CD8-positive, alpha-beta memory T cell (primary cell): ENCODE measurements at regions not wholly inside any gene's neighbourhood (a gene's known extent, or its start where the extent isn't known, plus 50 kb on each side); places are given as distances from the start of the nearest gene placed in this dataset.

Experiments
- CTCF ChIA-PET: fragments of 350-600 bp; sonication (Branson Sonifier 250); formaldehyde crosslinking; loops from one replicate; lab custom pipeline; 2021; ENCODE audit warnings: antibody characterized with exemption; lab: Charles Lee
- POLR2A ChIA-PET: fragments of 350-600 bp; sonication (Branson Sonifier 250); formaldehyde crosslinking; loops from one replicate; lab custom pipeline; 2021; ENCODE audit warnings: antibody characterized with exemption; lab: Charles Lee
- DNase-seq, 5 donors: peaks; one replicate each; pipeline versions ENCODE4 v3.0.0 to v3.0.0-alpha.2; 2020 to 2022; ENCODE audit warnings: mixed read lengths in 1 of 5
- H3K27ac ChIP-seq: one replicate; pipeline ENCODE4 v1.7.0; 2013; ENCODE audit warnings: low read depth, mild to moderate bottlenecking, low read length, moderate library complexity
- H3K27me3 ChIP-seq: 2 replicates; pipeline ENCODE4 v1.7.0; 2013; ENCODE audit warnings: low read length, mild to moderate bottlenecking; ENCODE audit not compliant: insufficient read depth, poor library complexity, severe bottlenecking
- H3K36me3 ChIP-seq: 2 replicates; pipeline ENCODE4 v1.7.0; 2013; ENCODE audit warnings: mild to moderate bottlenecking, low read length, moderate library complexity; ENCODE audit not compliant: insufficient read depth
- H3K4me1 ChIP-seq: 2 replicates; pipeline ENCODE4 v1.7.0; 2013; ENCODE audit warnings: mild to moderate bottlenecking, low read length, moderate library complexity; ENCODE audit not compliant: insufficient read depth
- H3K4me3 ChIP-seq: 2 replicates; pipeline ENCODE4 v1.7.0; 2013; ENCODE audit warnings: mild to moderate bottlenecking, low read length
- H3K9me3 ChIP-seq: 2 replicates; pipeline ENCODE4 v1.7.0; 2013; ENCODE audit warnings: mild to moderate bottlenecking, low read length
- H3K27ac Mint-ChIP-seq, 8 donors: one replicate each; pipeline ENCODE4 v1.8.0; 2020 to 2021; ENCODE audit warnings: mixed read lengths in 8 of 8, mild to moderate bottlenecking in 6 of 8, inconsistent platforms in 3 of 8, moderate library complexity in 3 of 8
- H3K27me3 Mint-ChIP-seq, 2 donors: one replicate each; pipeline ENCODE4 v1.8.0; 2020 to 2021; ENCODE audit warnings: mixed read lengths in 2 of 2, mild to moderate bottlenecking in 1 of 2, moderate library complexity in 1 of 2
- H3K36me3 Mint-ChIP-seq, 3 donors: one replicate each; pipeline ENCODE4 v1.8.0; 2020 to 2021; ENCODE audit warnings: mixed read lengths in 3 of 3, inconsistent platforms in 1 of 3, mild to moderate bottlenecking in 1 of 3
- H3K4me1 Mint-ChIP-seq, 3 donors: one replicate each; pipeline ENCODE4 v1.8.0; 2020 to 2021; ENCODE audit warnings: mixed read lengths in 3 of 3, inconsistent platforms in 1 of 3, mild to moderate bottlenecking in 1 of 3
- H3K4me3 Mint-ChIP-seq, 7 donors: one replicate each; pipeline ENCODE4 v1.8.0; 2020 to 2021; ENCODE audit warnings: mixed read lengths in 7 of 7, mild to moderate bottlenecking in 6 of 7, moderate library complexity in 4 of 7, inconsistent platforms in 2 of 7
- H3K9me3 Mint-ChIP-seq, 5 donors: one replicate each; pipeline ENCODE4 v1.8.0; 2020 to 2022; ENCODE audit warnings: mixed read lengths in 5 of 5, mild to moderate bottlenecking in 3 of 5, moderate library complexity in 2 of 5, inconsistent platforms in 1 of 5

- H3K27ac Mint-ChIP-seq: no peak overlapping the region
- Histone ChIP-seq H3K4me3 (no peak overlapping the region), H3K36me3 (no peaks in the 10 kb centered on the region), H3K4me1 (no peaks in the 10 kb centered on the region), H3K27ac (no peak overlapping the region), H3K27me3 (no peaks in the 10 kb centered on the region), H3K9me3 (no peaks in the 10 kb centered on the region)
- H3K9me3 Mint-ChIP-seq: peaks cover 7 to 11% (median 9%) of the 10 kb centered on the region in 5 donors
- no peak for DNase-seq
- H3K36me3 Mint-ChIP-seq: peaks cover 0 to 3% (median 3%) of the 10 kb centered on the region in 3 donors
- no peak overlapping the region for H3K4me3 Mint-ChIP-seq
- no peaks in the 10 kb centered on the region for H3K4me1 Mint-ChIP-seq
- H3K27me3 Mint-ChIP-seq: peaks cover 7 to 19% of the 10 kb centered on the region in 2 donors
- CTCF ChIA-PET: no interaction called here
- POLR2A ChIA-PET: no interaction called here
These were observed 156.3 kb upstream of the TMCC3 start for GRCh38 chr12:94806617-94807016.

GRCh38 chr12:94805749-94806529 is 155.6 kb upstream of the TMCC3 start:
- Histone ChIP-seq H3K9me3 (no peaks in the 10 kb centered on the region), H3K27ac (no peak overlapping the region), H3K27me3 (no peaks in the 10 kb centered on the region), H3K36me3 (no peaks in the 10 kb centered on the region), H3K4me3 (no peak overlapping the region), H3K4me1 (no peaks in the 10 kb centered on the region)
- H3K27me3 Mint-ChIP-seq: peaks cover 6 to 23% of the 10 kb centered on the region in 2 donors
- H3K27ac Mint-ChIP-seq: no peak overlapping the region
- no peak for DNase-seq
- H3K9me3 Mint-ChIP-seq: peaks cover 2 to 6% (median 2%) of the 10 kb centered on the region in 5 donors
- POLR2A ChIA-PET: no interaction called here
- peaks cover 0 to 3% (median under 1%) of the 10 kb centered on the region in 3 donors for H3K36me3 Mint-ChIP-seq
- CTCF ChIA-PET: no interaction called here
- H3K4me3 Mint-ChIP-seq: no peak overlapping the region
- H3K4me1 Mint-ChIP-seq: no peaks in the 10 kb centered on the region

DNA sequence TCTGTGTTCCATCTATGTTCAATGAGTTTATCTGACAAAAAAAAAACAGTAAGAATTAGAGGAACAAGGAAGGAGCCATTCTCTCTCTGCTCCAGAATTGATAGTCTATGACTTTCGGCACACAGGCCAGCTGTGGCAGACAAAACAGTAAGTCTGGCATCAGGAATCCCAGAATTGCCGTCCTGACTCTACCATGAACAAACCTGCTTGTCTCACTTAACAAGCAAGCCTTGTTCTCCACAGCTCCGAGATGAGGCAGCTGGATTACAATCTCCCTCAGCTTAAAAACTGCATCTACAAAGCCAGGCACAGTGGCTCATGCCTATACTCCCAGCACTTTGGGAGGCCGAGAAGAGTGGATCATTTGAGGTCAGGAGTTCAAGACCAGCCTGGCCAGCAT is 153.6 kb upstream of the TMCC3 start:
- DNase-seq: no peak
- Mint-ChIP-seq H3K4me1 (no peaks in the 10 kb centered on the region), H3K4me3 (no peak overlapping the region), H3K36me3 (peaks cover 0 to 2% (median 0%) of the 10 kb centered on the region in 3 donors), H3K9me3 (no peaks in the 10 kb centered on the region), H3K27ac (no peak overlapping the region), H3K27me3 (peaks cover 3 to 29% of the 10 kb centered on the region in 2 donors)
- CTCF ChIA-PET: no interaction called here
- Histone ChIP-seq H3K4me3 (no peak overlapping the region), H3K9me3 (no peaks in the 10 kb centered on the region), H3K27me3 (no peaks in the 10 kb centered on the region), H3K36me3 (no peaks in the 10 kb centered on the region), H3K4me1 (no peaks in the 10 kb centered on the region), H3K27ac (no peak overlapping the region)
- POLR2A ChIA-PET: no interaction called here

GRCh38 chr12:94802796-94803195 is 152.4 kb upstream of the TMCC3 start:
- POLR2A ChIA-PET: no interaction called here
- H3K27ac ChIP-seq: no peak overlapping the region
- peaks cover 6 to 31% of the 10 kb centered on the region in 2 donors for H3K27me3 Mint-ChIP-seq
- no peak overlapping the region for H3K4me3 ChIP-seq
- no peaks in the 10 kb centered on the region for H3K27me3 ChIP-seq
- H3K9me3 Mint-ChIP-seq: no peaks in the 10 kb centered on the region
- no peaks in the 10 kb centered on the region for H3K36me3 ChIP-seq
- DNase-seq: no peak
- peaks cover 0 to 1% (median 0%) of the 10 kb centered on the region in 3 donors for H3K36me3 Mint-ChIP-seq
- H3K4me1 ChIP-seq: no peaks in the 10 kb centered on the region
- H3K27ac Mint-ChIP-seq: no peak overlapping the region
- H3K4me3 Mint-ChIP-seq: no peak overlapping the region
- H3K4me1 Mint-ChIP-seq: no peaks in the 10 kb centered on the region
- CTCF ChIA-PET: no interaction called here
- no peaks in the 10 kb centered on the region for H3K9me3 ChIP-seq

DNA sequence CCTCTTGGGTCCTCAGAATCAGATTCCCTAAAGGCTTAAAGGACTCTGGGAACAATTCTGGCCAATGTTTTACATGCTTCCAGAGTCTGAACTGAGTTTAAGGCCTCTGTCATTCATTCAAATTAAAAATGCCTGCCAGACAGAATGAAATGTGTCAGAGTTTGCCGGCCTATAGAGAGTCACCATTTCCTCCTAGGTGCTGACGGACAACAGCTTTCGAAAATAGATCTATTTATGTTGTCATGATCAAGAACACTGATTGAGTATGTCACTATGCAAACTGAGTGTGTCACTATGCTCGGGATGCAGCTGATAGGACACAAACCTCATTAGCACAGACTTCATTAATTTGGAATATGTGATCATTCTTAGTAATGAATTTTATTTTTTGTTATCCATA is 151.4 kb upstream of the TMCC3 start:
- Mint-ChIP-seq H3K36me3 (no peaks in the 10 kb centered on the region), H3K27ac (no peak overlapping the region), H3K27me3 (peaks cover 6 to 26% of the 10 kb centered on the region in 2 donors), H3K4me3 (no peak overlapping the region), H3K4me1 (no peaks in the 10 kb centered on the region), H3K9me3 (no peaks in the 10 kb centered on the region)
- ChIA-PET POLR2A (no interaction called here), CTCF (no interaction called here)
- H3K4me1 ChIP-seq: no peaks in the 10 kb centered on the region
- DNase-seq: no peak
- no peaks in the 10 kb centered on the region for H3K9me3 ChIP-seq
- H3K4me3 ChIP-seq: no peak overlapping the region
- H3K27ac ChIP-seq: no peak overlapping the region
- no peaks in the 10 kb centered on the region for H3K36me3 ChIP-seq
- H3K27me3 ChIP-seq: no peaks in the 10 kb centered on the region

- H3K27ac Mint-ChIP-seq: no peak overlapping the region
- ChIA-PET CTCF (no interaction called here), POLR2A (no interaction called here)
- Histone ChIP-seq H3K36me3 (no peaks in the 10 kb centered on the region), H3K27ac (no peak overlapping the region), H3K27me3 (no peaks in the 10 kb centered on the region), H3K4me3 (no peak overlapping the region), H3K9me3 (no peaks in the 10 kb centered on the region), H3K4me1 (no peaks in the 10 kb centered on the region)
- no peaks in the 10 kb centered on the region for H3K4me1 Mint-ChIP-seq
- no peaks in the 10 kb centered on the region for H3K9me3 Mint-ChIP-seq
- no peak for DNase-seq
- H3K27me3 Mint-ChIP-seq: peaks cover 2 to 20% of the 10 kb centered on the region in 2 donors
- no peaks in the 10 kb centered on the region for H3K36me3 Mint-ChIP-seq
- no peak overlapping the region for H3K4me3 Mint-ChIP-seq
These were observed 148.8 kb upstream of the TMCC3 start for GRCh38 chr12:94799136-94799535.

DNA sequence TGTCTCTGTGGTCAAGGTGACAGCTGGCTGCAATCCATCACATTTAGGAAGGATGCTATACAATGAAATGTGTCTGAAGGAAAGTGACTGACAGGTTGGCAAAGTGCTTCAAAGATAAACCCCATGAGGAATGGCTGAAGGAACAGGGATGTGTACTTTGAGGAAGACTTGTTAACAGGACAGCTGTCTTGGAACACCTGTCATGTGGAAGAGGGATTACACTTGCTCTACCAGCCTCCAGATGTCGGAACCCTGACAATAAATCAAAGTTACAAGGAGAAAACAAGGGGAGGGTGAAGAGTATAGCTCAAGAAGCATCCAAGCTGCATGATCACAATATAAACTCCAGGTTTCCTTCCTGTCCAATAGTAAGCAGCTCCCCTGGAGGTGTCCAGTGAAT is 147.8 kb upstream of the TMCC3 start:
- no peaks in the 10 kb centered on the region for H3K4me1 Mint-ChIP-seq
- peaks cover 2 to 20% of the 10 kb centered on the region in 2 donors for H3K27me3 Mint-ChIP-seq
- no peaks in the 10 kb centered on the region for H3K36me3 ChIP-seq
- H3K27ac Mint-ChIP-seq: no peak overlapping the region
- H3K4me1 ChIP-seq: no peaks in the 10 kb centered on the region
- H3K4me3 ChIP-seq: no peak overlapping the region
- H3K27ac ChIP-seq: no peak overlapping the region
- H3K9me3 Mint-ChIP-seq: no peaks in the 10 kb centered on the region
- ChIA-PET CTCF (no interaction called here), POLR2A (no interaction called here)
- H3K27me3 ChIP-seq: no peaks in the 10 kb centered on the region
- H3K9me3 ChIP-seq: no peaks in the 10 kb centered on the region
- H3K36me3 Mint-ChIP-seq: no peaks in the 10 kb centered on the region
- no peak for DNase-seq
- H3K4me3 Mint-ChIP-seq: no peak overlapping the region

GRCh38 chr12:94795520-94795919 is 145.2 kb upstream of the TMCC3 start:
- Histone ChIP-seq H3K27ac (no peak overlapping the region), H3K36me3 (no peaks in the 10 kb centered on the region), H3K27me3 (no peaks in the 10 kb centered on the region), H3K4me3 (no peak overlapping the region), H3K9me3 (no peaks in the 10 kb centered on the region), H3K4me1 (no peaks in the 10 kb centered on the region)
- H3K4me1 Mint-ChIP-seq: no peaks in the 10 kb centered on the region
- no peak overlapping the region for H3K27ac Mint-ChIP-seq
- POLR2A ChIA-PET: no interaction called here
- H3K9me3 Mint-ChIP-seq: no peaks in the 10 kb centered on the region
- DNase-seq: no peak
- H3K27me3 Mint-ChIP-seq: peaks cover 2 to 10% of the 10 kb centered on the region in 2 donors
- no peaks in the 10 kb centered on the region for H3K36me3 Mint-ChIP-seq
- H3K4me3 Mint-ChIP-seq: no peak overlapping the region
- CTCF ChIA-PET: no interaction called here
